ENCODE measurements at regions not wholly inside any gene's neighbourhood (a gene's known extent, or its start where the extent isn't known, plus 50 kb on each side); places are given as distances from the start of the nearest gene placed in this dataset.
"Not testable (repeated sequence)": the region's sequence is repeated elsewhere in the genome, so short reads cannot be mapped to it uniquely, and the experiment has no call there.

- Mint-ChIP-seq H3K4me3 (no peak overlapping the region), H3K27ac (no peak overlapping the region), H3K27me3 (peaks cover 5% of the 10 kb centered on the region), H3K36me3 (no peaks in the 10 kb centered on the region), H3K9me3 (no peaks in the 10 kb centered on the region), H3K4me1 (no peaks in the 10 kb centered on the region)
- DNase-seq, result no peak
These were observed 887.3 kb downstream of the DIAPH3 start for GRCh38 chr13:59276436-59276835.

- H3K4me3 Mint-ChIP-seq, result no peak overlapping the region
- no peak overlapping the region for H3K27ac Mint-ChIP-seq
These were observed 886.6 kb downstream of the DIAPH3 start for GRCh38 chr13:59277106-59277505.

GRCh38 chr13:59279028-59279427 lies 884.7 kb downstream of the DIAPH3 start:
- Mint-ChIP-seq H3K4me3 (no peak overlapping the region), H3K4me1 (no peaks in the 10 kb centered on the region), H3K27me3 (peaks cover 9% of the 10 kb centered on the region), H3K9me3 (no peaks in the 10 kb centered on the region), H3K36me3 (no peaks in the 10 kb centered on the region), H3K27ac (no peak overlapping the region)
- no peak for DNase-seq

More at GRCh38 chr13:59277106-59277505, 886.6 kb downstream of the DIAPH3 start:
- Mint-ChIP-seq H3K27me3 (peaks cover 5% of the 10 kb centered on the region), H3K9me3 (no peaks in the 10 kb centered on the region), H3K4me1 (no peaks in the 10 kb centered on the region), H3K36me3 (no peaks in the 10 kb centered on the region)
- DNase-seq, result no peak

- H3K27me3 Mint-ChIP-seq, result peaks cover 8% of the 10 kb centered on the region
- H3K4me1 Mint-ChIP-seq, result no peaks in the 10 kb centered on the region
- no peak overlapping the region for H3K27ac Mint-ChIP-seq
- DNase-seq, result no peak
- H3K9me3 Mint-ChIP-seq, result no peaks in the 10 kb centered on the region
- no peaks in the 10 kb centered on the region for H3K36me3 Mint-ChIP-seq
- no peak overlapping the region for H3K4me3 Mint-ChIP-seq
These were observed 884.2 kb downstream of the DIAPH3 start for GRCh38 chr13:59279576-59279975.

- Mint-ChIP-seq H3K4me3 (no peak overlapping the region), H3K27me3 (peaks cover 4% of the 10 kb centered on the region), H3K4me1 (no peaks in the 10 kb centered on the region), H3K36me3 (no peaks in the 10 kb centered on the region), H3K9me3 (no peaks in the 10 kb centered on the region), H3K27ac (no peak overlapping the region)
- no peak for DNase-seq
These were observed 883.4 kb downstream of the DIAPH3 start for GRCh38 chr13:59280297-59280696.

- Mint-ChIP-seq H3K9me3 (no peaks in the 10 kb centered on the region), H3K4me3 (no peak overlapping the region), H3K27me3 (peaks cover 4% of the 10 kb centered on the region), H3K27ac (no peak overlapping the region), H3K4me1 (no peaks in the 10 kb centered on the region), H3K36me3 (no peaks in the 10 kb centered on the region)
- no peak for DNase-seq
These were observed 882.3 kb downstream of the DIAPH3 start for GRCh38 chr13:59281453-59281852.

- peaks cover 13% of the 10 kb centered on the region for H3K9me3 Mint-ChIP-seq
- H3K27me3 Mint-ChIP-seq, DNase-seq, H3K36me3 Mint-ChIP-seq, H3K4me1 Mint-ChIP-seq, H3K4me3 Mint-ChIP-seq, H3K27ac Mint-ChIP-seq: not testable (repeated sequence)
These were observed 871.5 kb downstream of the DIAPH3 start for GRCh38 chr13:59292240-59292639.

- Mint-ChIP-seq H3K27me3 (no peaks in the 10 kb centered on the region), H3K9me3 (peaks cover 9% of the 10 kb centered on the region)
- DNase-seq, result no peak
These were observed 864.1 kb downstream of the DIAPH3 start for GRCh38 chr13:59299584-59299983.

GRCh38 chr13:59300355-59301173 lies 863.2 kb downstream of the DIAPH3 start:
- Mint-ChIP-seq H3K36me3 (no peaks in the 10 kb centered on the region), H3K4me1 (no peaks in the 10 kb centered on the region), H3K4me3 (no peak overlapping the region), H3K27ac (no peak overlapping the region), H3K27me3 (no peaks in the 10 kb centered on the region), H3K9me3 (peaks cover 9% of the 10 kb centered on the region)
- no peak for DNase-seq

More at GRCh38 chr13:59299584-59299983, 864.1 kb downstream of the DIAPH3 start:
- H3K4me3 Mint-ChIP-seq, result no peak overlapping the region
- no peaks in the 10 kb centered on the region for H3K36me3 Mint-ChIP-seq
- no peaks in the 10 kb centered on the region for H3K4me1 Mint-ChIP-seq
- no peak overlapping the region for H3K27ac Mint-ChIP-seq

GRCh38 chr13:59301174-59301567 lies 862.6 kb downstream of the DIAPH3 start:
- Mint-ChIP-seq H3K4me1 (no peaks in the 10 kb centered on the region), H3K36me3 (no peaks in the 10 kb centered on the region), H3K27ac (no peak overlapping the region), H3K27me3 (no peaks in the 10 kb centered on the region), H3K9me3 (peaks cover 4% of the 10 kb centered on the region), H3K4me3 (no peak overlapping the region)
- no peak for DNase-seq

- Mint-ChIP-seq H3K9me3 (no peaks in the 10 kb centered on the region), H3K4me3 (no peak overlapping the region), H3K36me3 (no peaks in the 10 kb centered on the region), H3K27ac (no peak overlapping the region), H3K4me1 (no peaks in the 10 kb centered on the region), H3K27me3 (no peaks in the 10 kb centered on the region)
- DNase-seq, result no peak
These were observed 860.3 kb downstream of the DIAPH3 start for GRCh38 chr13:59303433-59303832.

GRCh38 chr13:59304596-59304995 lies 859.1 kb downstream of the DIAPH3 start:
- DNase-seq, result no peak
- H3K4me1 Mint-ChIP-seq, result no peaks in the 10 kb centered on the region
- H3K27me3 Mint-ChIP-seq, result no peaks in the 10 kb centered on the region
- H3K4me3 Mint-ChIP-seq, result no peak overlapping the region
- H3K27ac Mint-ChIP-seq, result no peak overlapping the region
- no peaks in the 10 kb centered on the region for H3K9me3 Mint-ChIP-seq
- no peaks in the 10 kb centered on the region for H3K36me3 Mint-ChIP-seq

GRCh38 chr13:59305896-59306295 lies 857.8 kb downstream of the DIAPH3 start:
- Mint-ChIP-seq H3K4me3 (no peak overlapping the region), H3K27me3 (no peaks in the 10 kb centered on the region), H3K9me3 (no peaks in the 10 kb centered on the region), H3K4me1 (no peaks in the 10 kb centered on the region), H3K27ac (no peak overlapping the region), H3K36me3 (no peaks in the 10 kb centered on the region)
- no peak for DNase-seq

GRCh38 chr13:59312776-59313175 lies 851.0 kb downstream of the DIAPH3 start:
- Mint-ChIP-seq H3K4me1 (no peaks in the 10 kb centered on the region), H3K4me3 (no peak overlapping the region), H3K9me3 (no peaks in the 10 kb centered on the region), H3K27ac (no peak overlapping the region), H3K27me3 (peaks cover 5% of the 10 kb centered on the region), H3K36me3 (no peaks in the 10 kb centered on the region)
- no peak for DNase-seq

GRCh38 chr13:59318320-59318930 lies 845.3 kb downstream of the DIAPH3 start:
- Mint-ChIP-seq H3K4me1 (no peaks in the 10 kb centered on the region), H3K36me3 (no peaks in the 10 kb centered on the region), H3K27me3 (peaks cover 14% of the 10 kb centered on the region), H3K4me3 (no peak overlapping the region), H3K9me3 (no peaks in the 10 kb centered on the region), H3K27ac (no peak overlapping the region)
- DNase-seq, result peak; percentile 46

- no peak overlapping the region for H3K4me3 Mint-ChIP-seq
- DNase-seq, result no peak
- no peak overlapping the region for H3K27ac Mint-ChIP-seq
- H3K9me3 Mint-ChIP-seq, result no peaks in the 10 kb centered on the region
- no peaks in the 10 kb centered on the region for H3K36me3 Mint-ChIP-seq
- no peaks in the 10 kb centered on the region for H3K4me1 Mint-ChIP-seq
- H3K27me3 Mint-ChIP-seq, result peaks cover 14% of the 10 kb centered on the region
These were observed 844.5 kb downstream of the DIAPH3 start for GRCh38 chr13:59319276-59319675.
